A549 (cell line): ENCODE measurements at regions not wholly inside any gene's neighbourhood (a gene's known extent, or its start where the extent isn't known, plus 50 kb on each side); places are given as distances from the start of the nearest gene placed in this dataset.
A peak's percentile ranks its signal among the peaks of the same experiment; 100 is the strongest.

Experiments
- ATAC-seq, 2 experiments: fragments of 200-7000 bp in 1 of 2; fragments of >200 bp in 1 of 2; cut with Nextera tagmentation in 1 of 2; cut with Tn5 transposase in 1 of 2; 3 replicates each; pipeline versions ENCODE4 v1.8.0 to v1.9.1; 2018 to 2020; ENCODE audit warnings: mild to moderate bottlenecking in 1 of 2, moderate library complexity in 1 of 2
- CTCF ChIA-PET: fragments of 300-600 bp; sonication (Branson Sonifier 250); formaldehyde crosslinking; extraction: SDS; loops from one replicate; lab custom pipeline; 2021; ENCODE audit warnings: antibody characterized with exemption, inconsistent platforms; lab: Yijun Ruan, JAX
- POLR2A ChIA-PET: fragments of 350-600 bp; formaldehyde crosslinking; extraction: SDS; loops from one replicate; lab custom pipeline; 2021; ENCODE audit warnings: antibody characterized with exemption, inconsistent platforms; lab: Yijun Ruan, JAX
- DNase-seq, 2 experiments: peaks; one replicate each; pipeline versions ENCODE4 v3.0.0 to v3.0.0-alpha.2; 2011 to 2016; ENCODE audit warnings: low read depth in 1 of 2, low spot score in 1 of 2
- FAIRE-seq: peaks from 2 replicates; lab custom pipeline; 2011; peaks lifted over from hg19 to GRCh38; lab: Jason Lieb, UNC
- H3K27ac ChIP-seq, 2 experiments: fragments of >200 bp; sonication (Bioruptor Twin); formaldehyde crosslinking; 3 replicates each; pipeline ENCODE4 v1.5.1; 2016 to 2017
- H3K4me1 ChIP-seq: fragments of >200 bp; sonication (Bioruptor Twin); formaldehyde crosslinking; 3 replicates; pipeline ENCODE4 v1.6.1; 2016
- H3K4me2 ChIP-seq: fragments of >200 bp; sonication (Bioruptor Twin); formaldehyde crosslinking; 3 replicates; pipeline ENCODE4 v1.6.1; 2016
- H3K4me3 ChIP-seq: fragments of >200 bp; sonication (Bioruptor Twin); formaldehyde crosslinking; 3 replicates; pipeline ENCODE4 v1.5.1; 2016
- H3K9me3 ChIP-seq: fragments of >200 bp; sonication (Bioruptor Twin); formaldehyde crosslinking; 3 replicates; pipeline ENCODE4 v1.6.1; 2016
- CBX2 ChIP-seq: fragments of 200-600 bp; sonication (generic); IDR thresholded peaks from 2 replicates; pipeline ENCODE4 v1.6.1; 2016; ENCODE audit warnings: low read depth, mild to moderate bottlenecking, borderline replicate concordance
- CBX8 ChIP-seq: fragments of 200-600 bp; sonication (generic); IDR thresholded peaks from 2 replicates; pipeline ENCODE4 v1.6.1; 2016
- CEBPB ChIP-seq, 2 experiments: fragments of >200 bp in 1 of 2; sonication (Bioruptor Twin) in 1 of 2; formaldehyde crosslinking in 1 of 2; IDR thresholded peaks; 2 replicates each; pipeline ENCODE4 v1.6.1; 2012 to 2016
- EP300 ChIP-seq, 2 experiments: fragments of >200 bp; sonication (Bioruptor Twin); formaldehyde crosslinking; IDR thresholded peaks; 2 replicates in 1 of 2; 3 replicates in 1 of 2; pipeline ENCODE4 v1.6.1; 2016 to 2017
- FOSB ChIP-seq: fragments of 250-450 bp; sonication (Bioruptor Pico); IDR thresholded peaks from 2 replicates; pipeline ENCODE4 v1.5.0; 2020; ENCODE audit warnings: mild to moderate bottlenecking, moderate library complexity
- FOSL2 ChIP-seq, 2 experiments: fragments of 450-650 bp in 1 of 2; fragments of >200 bp in 1 of 2; sonication (Bioruptor Twin) in 1 of 2; formaldehyde crosslinking; IDR thresholded peaks; 2 replicates each; pipeline versions ENCODE4 v1.5.0 to v1.6.1; 2016 to 2020; ENCODE audit warnings: mild to moderate bottlenecking in 1 of 2, moderate library complexity in 1 of 2
- GATA3 ChIP-seq: IDR thresholded peaks from 2 replicates; pipeline ENCODE4 v1.6.1; 2012; ENCODE audit warnings: borderline replicate concordance
- HOXA7 ChIP-seq: fragments of 250-450 bp; sonication (Bioruptor Pico); IDR thresholded peaks from 2 replicates; pipeline ENCODE4 v1.5.0; 2020; ENCODE audit warnings: mild to moderate bottlenecking, moderate library complexity
- JUN ChIP-seq, 2 experiments: fragments of >200 bp; sonication (Bioruptor Twin); formaldehyde crosslinking; IDR thresholded peaks; 2 replicates in 1 of 2; 3 replicates in 1 of 2; pipeline ENCODE4 v1.6.1; 2016 to 2017
- KDM1A ChIP-seq: fragments of 200-600 bp; sonication (generic); IDR thresholded peaks from 2 replicates; pipeline ENCODE4 v1.6.1; 2016; ENCODE audit warnings: low read depth, mild to moderate bottlenecking
- MAFK ChIP-seq: fragments of 450-650 bp; IDR thresholded peaks from 2 replicates; pipeline ENCODE4 v1.6.1; 2014; ENCODE audit not compliant: partially characterized antibody
- MYC ChIP-seq: IDR thresholded peaks from 2 replicates; pipeline ENCODE4 v1.6.1; 2012; ENCODE audit warnings: mild to moderate bottlenecking, inconsistent platforms, low read length, improper control_type of control experiment, borderline replicate concordance
- NR3C1 ChIP-seq: fragments of >200 bp; sonication (Bioruptor Twin); formaldehyde crosslinking; IDR thresholded peaks from 3 replicates; pipeline ENCODE4 v1.6.1; 2017
- PHF8 ChIP-seq: fragments of 200-600 bp; sonication (generic); IDR thresholded peaks from 2 replicates; pipeline ENCODE4 v1.6.1; 2016; ENCODE audit warnings: low read depth, mild to moderate bottlenecking, antibody characterized with exemption, moderate library complexity, borderline replicate concordance
- POLR2A ChIP-seq: IDR thresholded peaks from 2 replicates; pipeline ENCODE4 v1.6.1; 2012; ENCODE audit warnings: mild to moderate bottlenecking, low read length
- POLR2AphosphoS2 ChIP-seq: conservative IDR thresholded peaks from 2 replicates; pipeline ENCODE4 v1.6.1; 2012; ENCODE audit warnings: low read length, improper control_type of control experiment, inconsistent platforms
- SREBF2 ChIP-seq: fragments of 450-650 bp; IDR thresholded peaks from 2 replicates; pipeline ENCODE4 v1.6.1; 2014; ENCODE audit warnings: mild to moderate bottlenecking, moderate library complexity
- ZC3H11A ChIP-seq: fragments of 450-650 bp; IDR thresholded peaks from 2 replicates; pipeline ENCODE4 v1.6.1; 2014; ENCODE audit warnings: antibody characterized with exemption, mild to moderate bottlenecking
- ZNF302 ChIP-seq: fragments of 250-450 bp; sonication (Bioruptor Pico); IDR thresholded peaks from 2 replicates; pipeline ENCODE4 v1.9.0; 2021; ENCODE audit warnings: inconsistent platforms, mild to moderate bottlenecking, moderate library complexity
- ZSCAN20 ChIP-seq: fragments of 250-450 bp; sonication (Bioruptor Pico); IDR thresholded peaks from 2 replicates; pipeline ENCODE4 v1.8.0; 2022; ENCODE audit warnings: mild to moderate bottlenecking, moderate library complexity
- WGBS: methylation state at CpG from one replicate; pipeline ENCODE4 v1.1.6; 2017; ENCODE audit errors: missing lambda C conversion rate; 5-methylcytosine and 5-hydroxymethylcytosine counted together
- TF ChIP-seq, protein P1 (sequence below): fragments of 250-450 bp; sonication (Bioruptor Pico); IDR thresholded peaks from 2 replicates; pipeline ENCODE4 v1.5.0; 2021; ENCODE audit warnings: mild to moderate bottlenecking, moderate library complexity, borderline replicate concordance
- TF ChIP-seq, protein P2 (sequence below): IDR thresholded peaks from 2 replicates; pipeline ENCODE4 v1.6.1; 2012; ENCODE audit warnings: low read depth, borderline replicate concordance
- TF ChIP-seq, protein P3 (sequence below): IDR thresholded peaks from 2 replicates; pipeline ENCODE4 v1.6.1; 2012
- TF ChIP-seq, protein P4 (sequence below): fragments of >200 bp; sonication (Bioruptor Twin); formaldehyde crosslinking; IDR thresholded peaks from 3 replicates; pipeline ENCODE4 v1.5.1; 2016
- TF ChIP-seq, protein P5 (sequence below): fragments of 250-450 bp; sonication (Bioruptor Pico); IDR thresholded peaks from 2 replicates; pipeline ENCODE4 v1.5.0; 2020; ENCODE audit warnings: low read depth, mild to moderate bottlenecking, moderate library complexity
- TF ChIP-seq, protein P6 (sequence below): fragments of >200 bp; sonication (Bioruptor Twin); formaldehyde crosslinking; IDR thresholded peaks from 3 replicates; pipeline ENCODE4 v1.6.1; 2016

DNA sequence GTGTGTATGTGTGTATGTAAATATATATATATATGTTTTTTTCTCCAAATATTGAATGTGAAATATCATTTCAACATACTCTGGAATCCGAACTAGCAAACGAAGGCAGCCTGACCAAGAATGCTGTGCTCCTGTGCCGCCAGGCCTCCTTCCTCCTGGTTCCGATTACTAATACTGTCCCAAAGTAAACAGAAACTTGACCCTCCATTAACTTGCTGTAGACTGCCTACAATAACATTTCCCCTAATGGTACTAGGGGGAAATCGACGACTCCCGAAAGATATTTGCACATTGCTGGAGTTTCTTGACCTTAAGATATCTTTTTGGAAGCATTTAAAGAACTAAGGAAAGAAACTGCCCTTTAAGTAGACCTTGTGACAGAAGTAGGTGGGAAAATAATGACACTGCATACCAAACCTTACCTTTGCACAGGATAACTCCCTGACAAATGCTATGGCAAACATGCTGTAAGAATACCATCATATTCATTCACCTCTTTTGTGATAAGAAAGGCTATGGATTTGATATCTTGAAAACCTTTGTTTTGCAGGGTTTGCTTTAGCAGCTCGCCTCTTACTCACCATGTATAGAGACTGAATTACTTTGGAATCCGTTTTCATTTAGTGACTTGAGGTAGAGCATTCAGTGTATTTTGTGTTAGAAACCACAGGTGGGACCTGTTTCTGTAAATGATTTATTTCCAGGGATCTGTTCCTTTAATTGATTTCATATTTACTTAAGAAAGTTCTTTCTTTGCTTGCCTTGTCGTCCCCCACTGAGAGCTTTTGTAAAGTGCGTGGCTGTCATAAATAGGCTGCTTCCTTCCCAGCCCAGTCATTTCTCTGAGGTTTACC is 80.1 kb downstream of the KLF5 start (continued):
- TF ChIP-seq MYC (no peak), CBX2 (no peak), CBX8 (no peak), FOSB (CRISPR knock-in tag) (no peak), NR3C1 (no peak), CEBPB (IDR thresholded peaks at IDR 0.05) (peak in 1 of 2 experiments; percentile 37; a peak in 1 of 4 replicates), KDM1A (no peak), POLR2A (no peak), PHF8 (no peak), ZSCAN20 (CRISPR knock-in tag) (no peak), ZC3H11A (no peak), FOSL2 (IDR thresholded peaks at IDR 0.05) (peak; percentile 4; the same call in 1 of the 2 replicates), FOSL2 (CRISPR knock-in tag; IDR thresholded peaks at IDR 0.05) (peak; percentile 1; the same call in 1 of the 2 replicates), GATA3 (peak; percentile 60), POLR2AphosphoS2 (no peak), HOXA7 (CRISPR knock-in tag) (no peak), JUN (IDR thresholded peaks at IDR 0.05) (peak in 1 of 2 experiments; percentile 40; a peak in 3 of 5 replicates), SREBF2 (no peak), ZNF302 (CRISPR knock-in tag) (no peak)
- TF ChIP-seq, protein P1, sequence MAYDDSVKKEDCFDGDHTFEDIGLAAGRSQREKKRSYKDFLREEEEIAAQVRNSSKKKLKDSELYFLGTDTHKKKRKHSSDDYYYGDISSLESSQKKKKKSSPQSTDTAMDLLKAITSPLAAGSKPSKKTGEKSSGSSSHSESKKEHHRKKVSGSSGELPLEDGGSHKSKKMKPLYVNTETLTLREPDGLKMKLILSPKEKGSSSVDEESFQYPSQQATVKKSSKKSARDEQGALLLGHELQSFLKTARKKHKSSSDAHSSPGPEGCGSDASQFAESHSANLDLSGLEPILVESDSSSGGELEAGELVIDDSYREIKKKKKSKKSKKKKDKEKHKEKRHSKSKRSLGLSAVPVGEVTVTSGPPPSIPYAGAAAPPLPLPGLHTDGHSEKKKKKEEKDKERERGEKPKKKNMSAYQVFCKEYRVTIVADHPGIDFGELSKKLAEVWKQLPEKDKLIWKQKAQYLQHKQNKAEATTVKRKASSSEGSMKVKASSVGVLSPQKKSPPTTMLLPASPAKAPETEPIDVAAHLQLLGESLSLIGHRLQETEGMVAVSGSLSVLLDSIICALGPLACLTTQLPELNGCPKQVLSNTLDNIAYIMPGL (CRISPR knock-in tag), result no peak
- TF ChIP-seq, protein P2, sequence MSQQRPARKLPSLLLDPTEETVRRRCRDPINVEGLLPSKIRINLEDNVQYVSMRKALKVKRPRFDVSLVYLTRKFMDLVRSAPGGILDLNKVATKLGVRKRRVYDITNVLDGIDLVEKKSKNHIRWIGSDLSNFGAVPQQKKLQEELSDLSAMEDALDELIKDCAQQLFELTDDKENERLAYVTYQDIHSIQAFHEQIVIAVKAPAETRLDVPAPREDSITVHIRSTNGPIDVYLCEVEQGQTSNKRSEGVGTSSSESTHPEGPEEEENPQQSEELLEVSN, result no peak
- TF ChIP-seq, protein P3, sequence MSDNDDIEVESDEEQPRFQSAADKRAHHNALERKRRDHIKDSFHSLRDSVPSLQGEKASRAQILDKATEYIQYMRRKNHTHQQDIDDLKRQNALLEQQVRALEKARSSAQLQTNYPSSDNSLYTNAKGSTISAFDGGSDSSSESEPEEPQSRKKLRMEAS, result peak; percentile 14; the same call in 1 of the 2 replicates
- TF ChIP-seq, protein P4, sequence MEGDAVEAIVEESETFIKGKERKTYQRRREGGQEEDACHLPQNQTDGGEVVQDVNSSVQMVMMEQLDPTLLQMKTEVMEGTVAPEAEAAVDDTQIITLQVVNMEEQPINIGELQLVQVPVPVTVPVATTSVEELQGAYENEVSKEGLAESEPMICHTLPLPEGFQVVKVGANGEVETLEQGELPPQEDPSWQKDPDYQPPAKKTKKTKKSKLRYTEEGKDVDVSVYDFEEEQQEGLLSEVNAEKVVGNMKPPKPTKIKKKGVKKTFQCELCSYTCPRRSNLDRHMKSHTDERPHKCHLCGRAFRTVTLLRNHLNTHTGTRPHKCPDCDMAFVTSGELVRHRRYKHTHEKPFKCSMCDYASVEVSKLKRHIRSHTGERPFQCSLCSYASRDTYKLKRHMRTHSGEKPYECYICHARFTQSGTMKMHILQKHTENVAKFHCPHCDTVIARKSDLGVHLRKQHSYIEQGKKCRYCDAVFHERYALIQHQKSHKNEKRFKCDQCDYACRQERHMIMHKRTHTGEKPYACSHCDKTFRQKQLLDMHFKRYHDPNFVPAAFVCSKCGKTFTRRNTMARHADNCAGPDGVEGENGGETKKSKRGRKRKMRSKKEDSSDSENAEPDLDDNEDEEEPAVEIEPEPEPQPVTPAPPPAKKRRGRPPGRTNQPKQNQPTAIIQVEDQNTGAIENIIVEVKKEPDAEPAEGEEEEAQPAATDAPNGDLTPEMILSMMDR, result no peak
- TF ChIP-seq, protein P5, sequence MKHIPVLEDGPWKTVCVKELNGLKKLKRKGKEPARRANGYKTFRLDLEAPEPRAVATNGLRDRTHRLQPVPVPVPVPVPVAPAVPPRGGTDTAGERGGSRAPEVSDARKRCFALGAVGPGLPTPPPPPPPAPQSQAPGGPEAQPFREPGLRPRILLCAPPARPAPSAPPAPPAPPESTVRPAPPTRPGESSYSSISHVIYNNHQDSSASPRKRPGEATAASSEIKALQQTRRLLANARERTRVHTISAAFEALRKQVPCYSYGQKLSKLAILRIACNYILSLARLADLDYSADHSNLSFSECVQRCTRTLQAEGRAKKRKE (CRISPR knock-in tag), result no peak
- TF ChIP-seq, all 56 proteins: peak for 10

DNA sequence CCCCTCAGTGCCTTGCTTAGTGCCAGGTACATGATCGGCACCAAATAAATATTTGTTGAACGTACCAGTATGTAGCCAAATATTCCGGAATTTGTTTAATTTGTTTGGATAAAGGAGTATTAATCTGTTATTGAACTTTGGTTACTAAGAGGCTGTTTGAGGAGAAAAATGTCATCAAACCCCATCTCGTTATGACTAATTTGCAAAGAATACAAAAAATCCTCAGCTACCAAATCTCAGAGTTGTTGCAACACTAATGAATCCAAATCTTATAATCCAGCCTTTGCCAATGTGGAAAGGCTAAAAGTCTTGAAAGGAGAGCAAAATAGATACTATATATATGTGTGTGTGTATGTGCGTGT is 79.5 kb downstream of the KLF5 start:
- peak; percentile 12 to 57 for DNase-seq
- peak overlapping the region; percentile 93 for H3K4me2 ChIP-seq
- H3K4me3 ChIP-seq, result no peak overlapping the region
- H3K9me3 ChIP-seq, result 0 out of 3 replicates have a peak, but pooled peaks cover 2% of the 10 kb centered on the region
- CTCF ChIA-PET, result no interaction called here
- peak; percentile 20 to 21; a peak in 4 of 6 replicates for ATAC-seq
- H3K4me1 ChIP-seq, result peaks cover 64% of the 10 kb centered on the region
- under 1% methylated on average over 5 of the region's 5 CpGs for WGBS
- POLR2A ChIA-PET, result interaction anchor here (0.6 to 1.0 kb wide), 3 partner anchors 11 to 79 kb away, joined by 3 read pairs; partner anchors contain the start of gene KLF5
- peak overlapping the region; percentile 86 to 87 for H3K27ac ChIP-seq
- no peak for FAIRE-seq
- TF ChIP-seq JUN (IDR thresholded peaks at IDR 0.05), result peak in 1 of 2 experiments; percentile 58; a peak in 1 of 5 replicates
- TF ChIP-seq EP300 (IDR thresholded peaks at IDR 0.05), result peak in 1 of 2 experiments; percentile 12; a peak in 1 of 5 replicates
- TF ChIP-seq, protein P6, sequence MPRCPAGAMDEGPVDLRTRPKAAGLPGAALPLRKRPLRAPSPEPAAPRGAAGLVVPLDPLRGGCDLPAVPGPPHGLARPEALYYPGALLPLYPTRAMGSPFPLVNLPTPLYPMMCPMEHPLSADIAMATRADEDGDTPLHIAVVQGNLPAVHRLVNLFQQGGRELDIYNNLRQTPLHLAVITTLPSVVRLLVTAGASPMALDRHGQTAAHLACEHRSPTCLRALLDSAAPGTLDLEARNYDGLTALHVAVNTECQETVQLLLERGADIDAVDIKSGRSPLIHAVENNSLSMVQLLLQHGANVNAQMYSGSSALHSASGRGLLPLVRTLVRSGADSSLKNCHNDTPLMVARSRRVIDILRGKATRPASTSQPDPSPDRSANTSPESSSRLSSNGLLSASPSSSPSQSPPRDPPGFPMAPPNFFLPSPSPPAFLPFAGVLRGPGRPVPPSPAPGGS, result peak; percentile 35; the same call in 1 of the 3 replicates
- peak; percentile 45; the same call in 1 of the 2 replicates for TF ChIP-seq GATA3
- TF ChIP-seq, protein P3, result 0 out of 2 replicates have a peak, but pooled peaks have one; percentile 4
- TF ChIP-seq ZSCAN20 (CRISPR knock-in tag), result no peak
- TF ChIP-seq MAFK, result no peak
- peak; percentile 79 to 90 for TF ChIP-seq CEBPB (IDR thresholded peaks at IDR 0.05)
- no peak; the same call in 1 of the 2 replicates for TF ChIP-seq FOSL2 (IDR thresholded peaks at IDR 0.05)
- peak; percentile 61; the same call in 1 of the 2 replicates for TF ChIP-seq FOSL2 (CRISPR knock-in tag; IDR thresholded peaks at IDR 0.05)
